Testis (tissue), 2 donors: ENCODE measurements at regions not wholly inside any gene's neighbourhood (a gene's known extent, or its start where the extent isn't known, plus 50 kb on each side); places are given as distances from the start of the nearest gene placed in this dataset.

ENCODE experiments used
- DNase-seq: peaks from one replicate; pipeline ENCODE4 v3.0.0-alpha.2; 2019
- H3K27ac ChIP-seq, 2 donors: fragments of 200-600 bp; sonication (generic); one replicate each; pipeline ENCODE4 v1.5.1; 2019
- H3K27me3 ChIP-seq: fragments of 200-600 bp; sonication (generic); one replicate; pipeline ENCODE4 v1.5.1; 2019
- H3K36me3 ChIP-seq: fragments of 200-600 bp; sonication (generic); one replicate; pipeline ENCODE4 v1.5.1; 2017; ENCODE audit warnings: low read depth; ENCODE audit errors: missing control alignments
- H3K4me1 ChIP-seq: fragments of 200-600 bp; sonication (generic); one replicate; pipeline ENCODE4 v1.5.1; 2019
- H3K4me3 ChIP-seq, 2 donors: fragments of 200-600 bp; sonication (generic); one replicate each; pipeline ENCODE4 v1.5.1; 2017 to 2019
- H3K9me3 ChIP-seq: fragments of 200-600 bp; sonication (generic); one replicate; pipeline ENCODE4 v1.5.1; 2017
- CTCF ChIP-seq, 3 experiments: fragments of 450-650 bp in 2 of 3; fragments of 200-600 bp in 1 of 3; sonication (generic) in 1 of 3; IDR thresholded peaks; one replicate each; pipeline ENCODE4 v1.5.1; 2016 to 2019; ENCODE audit warnings: antibody characterized with exemption in 3 of 3, mild to moderate bottlenecking in 2 of 3, moderate library complexity in 1 of 3
- POLR2A ChIP-seq: fragments of 450-650 bp; IDR thresholded peaks from one replicate; pipeline ENCODE4 v1.6.1; 2017; ENCODE audit warnings: antibody characterized with exemption, mild to moderate bottlenecking, moderate library complexity
- WGBS, 2 donors: methylation state at CpG; one replicate each; pipeline ENCODE4 v1.1.5; 2018; 5-methylcytosine and 5-hydroxymethylcytosine counted together
- intact Hi-C: fragments of 100-400 bp; cut with DNase I; formaldehyde crosslinking; loops from one replicate; pipeline ENCODE4 v1.15.1; 2023; ENCODE audit warnings: low total_unique reads

GRCh38 chr13:53732664-53733063 lies 704.1 kb downstream of the OLFM4 start:
- Histone ChIP-seq H3K27me3 (no peaks in the 10 kb centered on the region), H3K4me3 (no peak overlapping the region), H3K9me3 (no peaks in the 10 kb centered on the region), H3K4me1 (no peaks in the 10 kb centered on the region), H3K27ac (no peak overlapping the region), H3K36me3 (no peaks in the 10 kb centered on the region)
- no peak for TF ChIP-seq CTCF (IDR thresholded peaks at IDR 0.05)
- TF ChIP-seq POLR2A, result no peak
- 76 to 83% methylated on average over 3 of the region's 3 CpGs for WGBS, 2 donors
- DNase-seq, result no peak
- intact Hi-C loops, result no loop called here

- Histone ChIP-seq H3K9me3 (no peaks in the 10 kb centered on the region), H3K27ac (no peak overlapping the region), H3K36me3 (no peaks in the 10 kb centered on the region), H3K4me1 (no peaks in the 10 kb centered on the region), H3K4me3 (no peak overlapping the region), H3K27me3 (no peaks in the 10 kb centered on the region)
- TF ChIP-seq CTCF (IDR thresholded peaks at IDR 0.05) (no peak), POLR2A (no peak)
- no peak for DNase-seq
- WGBS, 2 donors, result 89 to 94% methylated on average over 1 of the region's 1 CpG
- intact Hi-C loops, result no loop called here
These were observed 715.3 kb downstream of the OLFM4 start for GRCh38 chr13:53743906-53744305.

GRCh38 chr13:53747825-53748224 lies 719.2 kb downstream of the OLFM4 start:
- H3K4me3 ChIP-seq, result no peak overlapping the region
- TF ChIP-seq POLR2A, result no peak
- TF ChIP-seq CTCF (IDR thresholded peaks at IDR 0.05), result no peak

GRCh38 chr13:53749306-53749705 lies 720.7 kb downstream of the OLFM4 start:
- no peaks in the 10 kb centered on the region for H3K4me1 ChIP-seq
- no peak overlapping the region for H3K27ac ChIP-seq
- no peaks in the 10 kb centered on the region for H3K27me3 ChIP-seq
- DNase-seq, result no peak
- no peaks in the 10 kb centered on the region for H3K9me3 ChIP-seq
- TF ChIP-seq CTCF (IDR thresholded peaks at IDR 0.05), result no peak
- TF ChIP-seq POLR2A, result no peak
- 68 to 83% methylated on average over 3 of the region's 3 CpGs for WGBS, 2 donors
- no peaks in the 10 kb centered on the region for H3K36me3 ChIP-seq
- no peak overlapping the region for H3K4me3 ChIP-seq
- intact Hi-C loops, result no loop called here

More at GRCh38 chr13:53747825-53748224, 719.2 kb downstream of the OLFM4 start:
- H3K27me3 ChIP-seq, result no peaks in the 10 kb centered on the region
- 94 to 100% methylated on average over 1 of the region's 1 CpG for WGBS, 2 donors
- intact Hi-C loops, result no loop called here
- H3K27ac ChIP-seq, result no peak overlapping the region
- H3K4me1 ChIP-seq, result no peaks in the 10 kb centered on the region
- H3K9me3 ChIP-seq, result no peaks in the 10 kb centered on the region
- no peaks in the 10 kb centered on the region for H3K36me3 ChIP-seq
- DNase-seq, result no peak

- Histone ChIP-seq H3K27ac (no peak overlapping the region), H3K36me3 (no peaks in the 10 kb centered on the region), H3K9me3 (no peaks in the 10 kb centered on the region), H3K4me3 (no peak overlapping the region), H3K27me3 (no peaks in the 10 kb centered on the region), H3K4me1 (no peaks in the 10 kb centered on the region)
- intact Hi-C loops, result no loop called here
- TF ChIP-seq POLR2A (no peak), CTCF (IDR thresholded peaks at IDR 0.05) (no peak)
- DNase-seq, result no peak
- 34 to 61% methylated on average over 2 of the region's 2 CpGs for WGBS, 2 donors
These were observed 730.4 kb downstream of the OLFM4 start for GRCh38 chr13:53759016-53759415.
